ENCODE measurements at regions not wholly inside any gene's neighbourhood (a gene's known extent, or its start where the extent isn't known, plus 50 kb on each side); places are given as distances from the start of the nearest gene placed in this dataset.

- TF ChIP-seq CTCF (IDR thresholded peaks at IDR 0.05; ENCODE audit: insufficient read depth, low read length): no peak
- H3K4me3 ChIP-seq (ENCODE audit: low read depth, low read length): no peak overlapping the region
- DNase-seq (ENCODE audit: low read depth): no peak
Observed at GRCh38 chr2:22942441-22942840, 442.5 kb upstream of the KLHL29 start.

- no peak overlapping the region for H3K4me3 ChIP-seq (ENCODE audit: low read depth, low read length)
- TF ChIP-seq CTCF (IDR thresholded peaks at IDR 0.05; ENCODE audit: insufficient read depth, low read length): no peak
- DNase-seq (ENCODE audit: low read depth): no peak
Observed at GRCh38 chr2:22944143-22944542, 440.8 kb upstream of the KLHL29 start.

- no peak for DNase-seq (ENCODE audit: low read depth)
- no peak overlapping the region for H3K4me3 ChIP-seq (ENCODE audit: low read depth, low read length)
- TF ChIP-seq CTCF (IDR thresholded peaks at IDR 0.05; ENCODE audit: insufficient read depth, low read length): no peak
Observed at GRCh38 chr2:22946553-22946952, 438.4 kb upstream of the KLHL29 start.

GRCh38 chr2:22947741-22948140 is 437.2 kb upstream of the KLHL29 start:
- DNase-seq (ENCODE audit: low read depth): no peak
- no peak overlapping the region for H3K4me3 ChIP-seq (ENCODE audit: low read depth, low read length)
- no peak for TF ChIP-seq CTCF (IDR thresholded peaks at IDR 0.05; ENCODE audit: insufficient read depth, low read length)

GRCh38 chr2:22950431-22950830 is 434.5 kb upstream of the KLHL29 start:
- TF ChIP-seq CTCF (IDR thresholded peaks at IDR 0.05; ENCODE audit: insufficient read depth, low read length): no peak
- DNase-seq (ENCODE audit: low read depth): no peak
- no peak overlapping the region for H3K4me3 ChIP-seq (ENCODE audit: low read depth, low read length)

GRCh38 chr2:22952656-22953225 is 432.2 kb upstream of the KLHL29 start:
- DNase-seq (ENCODE audit: low read depth): no peak
- no peak overlapping the region for H3K4me3 ChIP-seq (ENCODE audit: low read depth, low read length)
- no peak for TF ChIP-seq CTCF (IDR thresholded peaks at IDR 0.05; ENCODE audit: insufficient read depth, low read length)

GRCh38 chr2:22957446-22957845 is 427.5 kb upstream of the KLHL29 start:
- TF ChIP-seq CTCF (IDR thresholded peaks at IDR 0.05; ENCODE audit: insufficient read depth, low read length): no peak
- DNase-seq (ENCODE audit: low read depth): no peak
- no peak overlapping the region for H3K4me3 ChIP-seq (ENCODE audit: low read depth, low read length)

Data from fibroblast of the aortic adventitia (primary cell).